K562 (cell line): ENCODE measurements at regions not wholly inside any gene's neighbourhood (a gene's known extent, or its start where the extent isn't known, plus 50 kb on each side); places are given as distances from the start of the nearest gene placed in this dataset.
A peak's percentile ranks its signal among the peaks of the same experiment; 100 is the strongest.

Experiments used
- ATAC-seq: fragments of 200-7000 bp; cut with Tn5 transposase; 3 replicates; pipeline ENCODE4 v1.9.1; 2020; ENCODE audit warnings: moderate library complexity
- BruUV-seq: library from RNA; stranded (reverse); fragments of 400-500 nt; replicated peaks from 2 replicates; lab custom pipeline; 2021; lab: Mats Ljungman, UMichigan
- CTCF ChIA-PET: fragments of 300-600 bp; formaldehyde crosslinking; extraction: SDS; loops from one replicate; lab custom pipeline; 2021; ENCODE audit warnings: low intra/inter-chr PET ratio; lab: Yijun Ruan, JAX
- POLR2A ChIA-PET: fragments of 300-600, 350-650 bp; sonication (Branson Sonifier 250); formaldehyde crosslinking; extraction: SDS; loops from one replicate; lab custom pipeline; 2021; ENCODE audit warnings: antibody characterized with exemption, inconsistent platforms; lab: Yijun Ruan, JAX
- DNase-seq, 4 experiments: peaks; one replicate each; pipeline versions ENCODE4 v3.0.0 to v3.0.0-alpha.2; 2011 to 2018; ENCODE audit warnings: low spot score in 3 of 4, mixed read lengths in 3 of 4; ENCODE audit errors: extremely low read depth in 1 of 4
- FAIRE-seq: peaks from 2 replicates; lab custom pipeline; 2011; peaks lifted over from hg19 to GRCh38; lab: Jason Lieb, UNC
- H2AFZ ChIP-seq: 2 replicates; pipeline ENCODE4 v1.6.0; 2011; ENCODE audit warnings: low read depth, low read length, control low read depth, inconsistent platforms
- H3K27ac ChIP-seq: fragments of 200-600 bp; 3 replicates; pipeline ENCODE4 v1.8.0; 2011; ENCODE audit warnings: low read depth, mild to moderate bottlenecking, control low read depth, inconsistent platforms, low read length, moderate library complexity, mixed read lengths; ENCODE audit errors: extremely low read depth
- H3K27me3 ChIP-seq, 2 experiments: fragments of 300-600 bp in 1 of 2; 2 replicates in 1 of 2; 3 replicates in 1 of 2; pipeline versions ENCODE4 v1.6.0 to v1.8.0; 2011; ENCODE audit warnings: inconsistent platforms in 2 of 2, low read length in 2 of 2, mild to moderate bottlenecking in 1 of 2, mixed read lengths in 1 of 2, moderate library complexity in 1 of 2; ENCODE audit not compliant: control insufficient read depth in 2 of 2, insufficient read depth in 2 of 2
- H3K36me3 ChIP-seq: fragments of 300-600 bp; 3 replicates; pipeline ENCODE4 v1.8.0; 2011; ENCODE audit warnings: mild to moderate bottlenecking, low read length, inconsistent platforms; ENCODE audit not compliant: control insufficient read depth, insufficient read depth
- H3K4me1 ChIP-seq, 2 experiments: fragments of 200-600 bp in 1 of 2; replicated peaks in 1 of 2; 2 replicates in 1 of 2; 3 replicates in 1 of 2; pipeline versions ENCODE4 v1.5.1 to v1.8.0; 2011; ENCODE audit warnings: inconsistent platforms in 2 of 2, low read length in 2 of 2, mild to moderate bottlenecking in 1 of 2, mixed read lengths in 1 of 2, moderate library complexity in 1 of 2; ENCODE audit not compliant: control insufficient read depth in 2 of 2, insufficient read depth in 2 of 2
- H3K4me2 ChIP-seq: 2 replicates; pipeline ENCODE4 v1.6.1; 2011; ENCODE audit warnings: low read length, control low read depth, inconsistent platforms, mixed read lengths; ENCODE audit not compliant: insufficient read depth
- H3K4me3 ChIP-seq: fragments of 200-600 bp; sonication (generic), shearing (Covaris generic); 2 replicates; pipeline ENCODE4 v1.5.1; 2016; ENCODE audit warnings: control low read depth, inconsistent platforms
- H3K79me2 ChIP-seq: fragments of 200-600 bp; 3 replicates; pipeline ENCODE4 v1.8.0; 2011; ENCODE audit warnings: low read length, inconsistent platforms; ENCODE audit not compliant: control insufficient read depth, insufficient read depth
- H3K9ac ChIP-seq, 2 experiments: 2 replicates each; pipeline versions ENCODE4 v1.6.0 to v1.6.1; 2011; ENCODE audit warnings: low read depth in 2 of 2, low read length in 2 of 2, control low read depth in 1 of 2, inconsistent platforms in 1 of 2, mild to moderate bottlenecking in 1 of 2, mixed read lengths in 1 of 2; ENCODE audit not compliant: insufficient read depth in 1 of 2
- H3K9me1 ChIP-seq: one replicate; pipeline ENCODE4 v1.6.0; 2011; ENCODE audit warnings: inconsistent platforms, mild to moderate bottlenecking, low read length, moderate library complexity; ENCODE audit not compliant: control insufficient read depth, insufficient read depth
- H3K9me3 ChIP-seq: replicated peaks from 2 replicates; pipeline ENCODE4 v1.5.1; 2011; ENCODE audit warnings: low read depth, low read length, inconsistent platforms; ENCODE audit not compliant: control insufficient read depth, insufficient read depth
- H4K20me1 ChIP-seq: replicated peaks from 2 replicates; pipeline ENCODE4 v1.6.1; 2011; ENCODE audit warnings: low read length, inconsistent platforms, mixed read lengths; ENCODE audit not compliant: control insufficient read depth, insufficient read depth
- ARHGAP35 ChIP-seq: fragments of 450-650 bp; IDR thresholded peaks from 2 replicates; pipeline ENCODE4 v1.6.1; 2018; ENCODE audit not compliant: partially characterized antibody
- ATF6 ChIP-seq: sonication (generic); formaldehyde crosslinking; IDR thresholded peaks from 2 replicates; pipeline ENCODE4 v1.4.0; 2020; ENCODE audit warnings: mild to moderate bottlenecking, missing genetic modification reagents
- CEBPG ChIP-seq, 3 experiments: fragments of 200-800 bp in 1 of 3; sonication (Bioruptor generic) in 1 of 3; sonication (generic) in 1 of 3; formaldehyde crosslinking in 1 of 3; IDR thresholded peaks in 2 of 3; conservative IDR thresholded peaks in 1 of 3; 2 replicates each; pipeline versions ENCODE4 v1.6.1 to v1.8.0; 2016 to 2022; ENCODE audit warnings: missing compliant biosample characterization in 2 of 3, missing genetic modification characterization in 2 of 3, mild to moderate bottlenecking in 1 of 3, missing genetic modification reagents in 1 of 3
- FOSL1 ChIP-seq: fragments of 200-800 bp; sonication (Bioruptor generic); conservative IDR thresholded peaks from 2 replicates; pipeline ENCODE4 v1.6.1; 2016; ENCODE audit warnings: missing genetic modification characterization, missing compliant biosample characterization
- KLF16 ChIP-seq: IDR thresholded peaks from 2 replicates; pipeline ENCODE4 v1.6.1; 2016; ENCODE audit warnings: antibody characterized with exemption
- NCOR1 ChIP-seq: fragments of 450-650 bp; IDR thresholded peaks from 2 replicates; pipeline ENCODE4 v1.6.1; 2016; ENCODE audit warnings: mild to moderate bottlenecking, moderate library complexity
- NUFIP1 ChIP-seq: fragments of 450-650 bp; IDR thresholded peaks from 2 replicates; pipeline ENCODE4 v1.6.1; 2018; ENCODE audit not compliant: partially characterized antibody
- TBL1XR1 ChIP-seq, 2 experiments: IDR thresholded peaks; 2 replicates each; pipeline ENCODE4 v1.6.1; 2012; ENCODE audit warnings: improper control_type of control experiment in 2 of 2, low read length in 2 of 2, mild to moderate bottlenecking in 1 of 2
- TSC22D4 ChIP-seq: fragments of 450-650 bp; IDR thresholded peaks from 2 replicates; pipeline ENCODE4 v1.6.1; 2016; ENCODE audit warnings: missing genetic modification characterization, missing biosample characterization, control low read depth
- WHSC1 ChIP-seq: IDR thresholded peaks from one replicate; pipeline ENCODE4 v1.6.1; 2012; ENCODE audit warnings: low read length, control low read depth, inconsistent platforms
- ZNF23 ChIP-seq: fragments of 250-450 bp; sonication (Bioruptor Pico); IDR thresholded peaks from 2 replicates; pipeline ENCODE4 v1.4.0; 2020; ENCODE audit warnings: mild to moderate bottlenecking
- ZNF324 ChIP-seq: fragments of 250-450 bp; sonication (Bioruptor Pico); IDR thresholded peaks from 2 replicates; pipeline ENCODE4 v1.4.0; 2020; ENCODE audit warnings: mild to moderate bottlenecking
- ZNF444 ChIP-seq: fragments of 250-450 bp; sonication (Bioruptor Pico); IDR thresholded peaks from 2 replicates; pipeline ENCODE4 v1.4.0; 2020; ENCODE audit warnings: mild to moderate bottlenecking, moderate library complexity
- WGBS: fragments of 100-300 bp; shearing (Covaris generic); methylation state at CpG from one replicate; pipeline ENCODE4 v1.1.6; 2016; ENCODE audit warnings: low coverage, mixed read lengths; ENCODE audit not compliant: insufficient coverage; ENCODE audit errors: missing lambda C conversion rate; 5-methylcytosine and 5-hydroxymethylcytosine counted together
- in situ Hi-C: fragments of 300-500 bp; cut with MboI; formaldehyde crosslinking; loops from 4 replicates; pipeline ENCODE4 v1.15.0; 2018; ENCODE audit warnings: inconsistent platforms, mixed read lengths
- intact Hi-C: fragments of 100-400 bp; cut with micrococcal nuclease; formaldehyde crosslinking; loops from 2 replicates; pipeline ENCODE4 v1.14.2; 2022
- TF ChIP-seq, protein P1 (sequence below): IDR thresholded peaks from 3 replicates; pipeline ENCODE4 v1.6.1; 2011; ENCODE audit warnings: borderline replicate concordance, mild to moderate bottlenecking; ENCODE audit not compliant: insufficient read length, insufficient read depth

- intact Hi-C loops: no loop called here
- BruUV-seq: no TSS peak
- CTCF ChIA-PET: no interaction called here
- Histone ChIP-seq H4K20me1 (no peaks in the 10 kb centered on the region), H3K27ac (no peak overlapping the region), H3K9me3 (no peaks in the 10 kb centered on the region), H2AFZ (no peak overlapping the region), H3K79me2 (no peaks in the 10 kb centered on the region), H3K4me3 (no peak overlapping the region), H3K27me3 (peaks cover 0 to 4% of the 10 kb centered on the region in 2 experiments; a peak in 2 of 5 replicates), H3K4me1 (no peaks in the 10 kb centered on the region), H3K36me3 (no peaks in the 10 kb centered on the region), H3K9me1 (no peaks in the 10 kb centered on the region), H3K9ac (no peak overlapping the region), H3K4me2 (no peak overlapping the region)
- in situ Hi-C loops: no loop called here
- no peak for TF ChIP-seq ZNF23 (CRISPR knock-in tag)
- no peak for TF ChIP-seq CEBPG (CRISPR knock-in tag; IDR thresholded peaks at IDR 0.05)
- TF ChIP-seq CEBPG (tag; conservative IDR thresholded peaks at IDR 0.05 in 1 of 2, IDR thresholded peaks at IDR 0.05 in 1 of 2): 0 out of 4 replicates have a peak, but pooled peaks of 1 of the 2 experiments have one; percentile 15
- 1% methylated on average over 5 of the region's 5 CpGs for WGBS
- POLR2A ChIA-PET: no interaction called here
- FAIRE-seq (no peak), DNase-seq (no peak), ATAC-seq (no peak)
Observed at GRCh38 chr5:175015028-175015685, 290.8 kb downstream of the MSX2 start.

DNA sequence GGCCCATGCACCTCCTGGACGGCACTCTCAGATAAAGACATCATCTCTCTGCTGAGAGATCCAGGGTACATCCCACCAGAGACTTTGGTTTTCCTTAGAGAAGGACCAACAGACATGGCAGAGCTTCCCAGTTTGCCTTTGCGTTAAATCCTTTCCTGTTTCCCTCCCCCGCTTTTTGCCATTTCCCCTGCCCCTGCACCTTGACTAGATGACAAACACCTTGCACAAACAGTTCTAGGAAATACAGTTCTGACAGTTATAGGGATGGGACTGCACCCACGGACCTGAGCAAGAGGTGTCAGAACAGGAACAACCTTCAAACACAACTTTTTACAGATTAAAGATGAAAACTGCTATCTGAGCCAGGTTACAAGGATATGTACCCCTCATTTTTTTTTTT lies 288.9 kb downstream of the MSX2 start:
- Histone ChIP-seq H3K4me1 (no peaks in the 10 kb centered on the region), H3K4me3 (no peak overlapping the region), H3K79me2 (no peaks in the 10 kb centered on the region), H3K36me3 (no peaks in the 10 kb centered on the region), H3K9ac (no peak overlapping the region), H3K9me1 (no peaks in the 10 kb centered on the region), H2AFZ (no peak overlapping the region), H3K27ac (no peak overlapping the region), H3K9me3 (no peaks in the 10 kb centered on the region), H4K20me1 (no peaks in the 10 kb centered on the region), H3K4me2 (no peak overlapping the region), H3K27me3 (peaks cover 0 to 4% of the 10 kb centered on the region in 2 experiments; a peak in 2 of 5 replicates)
- ChIA-PET CTCF (no interaction called here), POLR2A (no interaction called here)
- in situ Hi-C loops: no loop called here
- FAIRE-seq (no peak), DNase-seq (no peak), ATAC-seq (no peak)
- no TSS peak for BruUV-seq
- TF ChIP-seq ARHGAP35 (no peak), KLF16 (no peak), ZNF444 (CRISPR knock-in tag) (no peak), ZNF324 (CRISPR knock-in tag) (no peak), ATF6 (no peak), TSC22D4 (tag) (no peak), NUFIP1 (no peak), FOSL1 (tag) (no peak), NCOR1 (no peak), WHSC1 (no peak), TBL1XR1 (IDR thresholded peaks at IDR 0.05; ENCODE audit: low read length in 2 of 2) (no peak)
- TF ChIP-seq, protein P1, sequence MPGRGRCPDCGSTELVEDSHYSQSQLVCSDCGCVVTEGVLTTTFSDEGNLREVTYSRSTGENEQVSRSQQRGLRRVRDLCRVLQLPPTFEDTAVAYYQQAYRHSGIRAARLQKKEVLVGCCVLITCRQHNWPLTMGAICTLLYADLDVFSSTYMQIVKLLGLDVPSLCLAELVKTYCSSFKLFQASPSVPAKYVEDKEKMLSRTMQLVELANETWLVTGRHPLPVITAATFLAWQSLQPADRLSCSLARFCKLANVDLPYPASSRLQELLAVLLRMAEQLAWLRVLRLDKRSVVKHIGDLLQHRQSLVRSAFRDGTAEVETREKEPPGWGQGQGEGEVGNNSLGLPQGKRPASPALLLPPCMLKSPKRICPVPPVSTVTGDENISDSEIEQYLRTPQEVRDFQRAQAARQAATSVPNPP: no peak
- intact Hi-C loops: no loop called here
- 0% methylated on average over 4 of the region's 4 CpGs for WGBS
